Right hindlimb (tissue), 1 donor: ENCODE measurements at regions not wholly inside any gene's neighbourhood (a gene's known extent, or its start where the extent isn't known, plus 50 kb on each side); places are given as distances from the start of the nearest gene placed in this dataset.

Source experiments
- DNase-seq: peaks from one replicate; pipeline ENCODE4 v3.0.0-alpha.2; 2018

- peak; percentile 5 for DNase-seq
Measured at GRCh38 chr10:130757271-130757670, 554.2 kb downstream of the TCERG1L start.

GRCh38 chr10:130757821-130758489, 553.6 kb downstream of the TCERG1L start:
- peak; percentile 2 for DNase-seq

GRCh38 chr10:130758529-130758928, 553.0 kb downstream of the TCERG1L start:
- DNase-seq: peak; percentile 9

GRCh38 chr10:130761032-130761575, 550.4 kb downstream of the TCERG1L start:
- DNase-seq: no peak

GRCh38 chr10:130761788-130762301, 549.7 kb downstream of the TCERG1L start:
- DNase-seq: peak; percentile 5

GRCh38 chr10:130762491-130762890, 549.0 kb downstream of the TCERG1L start:
- no peak for DNase-seq

GRCh38 chr10:130763071-130763470, 548.5 kb downstream of the TCERG1L start:
- DNase-seq: no peak

- DNase-seq: peak; percentile 4
Measured at GRCh38 chr10:130763491-130763890, 548.0 kb downstream of the TCERG1L start.

- DNase-seq: peak; percentile 6
Measured at GRCh38 chr10:130764651-130765050, 546.9 kb downstream of the TCERG1L start.

GRCh38 chr10:130766071-130766470, 545.5 kb downstream of the TCERG1L start:
- DNase-seq: peak; percentile 2

- DNase-seq: peak; percentile 2
Measured at GRCh38 chr10:130767116-130767730, 544.3 kb downstream of the TCERG1L start.

GRCh38 chr10:130769146-130770017, 542.1 kb downstream of the TCERG1L start:
- DNase-seq: peak; percentile 5

GRCh38 chr10:130770018-130770630, 541.4 kb downstream of the TCERG1L start:
- no peak for DNase-seq

GRCh38 chr10:130771491-130771946, 540.0 kb downstream of the TCERG1L start:
- peak; percentile 4 for DNase-seq

- DNase-seq: no peak
Measured at GRCh38 chr10:130772056-130772455, 539.5 kb downstream of the TCERG1L start.

GRCh38 chr10:130772676-130773075, 538.8 kb downstream of the TCERG1L start:
- no peak for DNase-seq

- peak; percentile 48 for DNase-seq
Measured at GRCh38 chr10:130773941-130774340, 537.6 kb downstream of the TCERG1L start.

GRCh38 chr10:130774871-130775270, 536.6 kb downstream of the TCERG1L start:
- DNase-seq: no peak

GRCh38 chr10:130775311-130775710, 536.2 kb downstream of the TCERG1L start:
- DNase-seq: peak; percentile 2

GRCh38 chr10:130776724-130777123, 534.8 kb downstream of the TCERG1L start:
- DNase-seq: no peak

GRCh38 chr10:130777507-130778165, 533.9 kb downstream of the TCERG1L start:
- DNase-seq: peak; percentile 2

GRCh38 chr10:130778166-130778545, 533.4 kb downstream of the TCERG1L start:
- no peak for DNase-seq
